BJ (cell line): ENCODE measurements at regions not wholly inside any gene's neighbourhood (a gene's known extent, or its start where the extent isn't known, plus 50 kb on each side); places are given as distances from the start of the nearest gene placed in this dataset.

Experiments used
- CTCF ChIA-PET: fragments of 350-600 bp; formaldehyde crosslinking; extraction: SDS; loops from one replicate; lab custom pipeline; 2021; ENCODE audit warnings: antibody characterized with exemption, inconsistent platforms; lab: Yijun Ruan, JAX
- POLR2A ChIA-PET: fragments of 300-600 bp; sonication (Branson Sonifier 250); formaldehyde crosslinking; extraction: SDS; loops from one replicate; lab custom pipeline; 2021; ENCODE audit warnings: antibody characterized with exemption; lab: Charles Lee
- DNase-seq: peaks from one replicate; pipeline ENCODE4 v3.0.0-alpha.2; 2011; ENCODE audit warnings: low read depth
- H3K27me3 ChIP-seq: 2 replicates; pipeline ENCODE4 v1.6.0; 2011; ENCODE audit warnings: low read length; ENCODE audit not compliant: control insufficient read depth, insufficient read depth
- H3K36me3 ChIP-seq: 2 replicates; pipeline ENCODE4 v1.5.1; 2011; ENCODE audit warnings: low read length; ENCODE audit not compliant: control insufficient read depth, insufficient read depth
- H3K4me3 ChIP-seq: 2 replicates; pipeline ENCODE4 v1.5.1; 2011; ENCODE audit warnings: low read depth, mild to moderate bottlenecking, control low read depth, low read length
- CTCF ChIP-seq: IDR thresholded peaks from 2 replicates; pipeline ENCODE4 v1.5.1; 2011; ENCODE audit warnings: low read depth, mild to moderate bottlenecking, control low read depth, inconsistent platforms, low read length, moderate library complexity; ENCODE audit not compliant: insufficient read depth

- ChIA-PET POLR2A (no interaction called here), CTCF (interaction anchor here (0.8 to 1.2 kb wide), 5 partner anchors 11 to 984 kb away, joined by 3 to 5 read pairs (median 4); no protein-coding TSS in a partner anchor)
- TF ChIP-seq CTCF, result no peak
- no peak for DNase-seq
- no peaks in the 10 kb centered on the region for H3K27me3 ChIP-seq
- no peaks in the 10 kb centered on the region for H3K36me3 ChIP-seq
- no peak overlapping the region for H3K4me3 ChIP-seq
Measured at GRCh38 chr10:78212786-78213175, 179.1 kb downstream of the RPS24 start.

- no peak for TF ChIP-seq CTCF
- CTCF ChIA-PET, result interaction anchor here (0.9 to 2.9 kb wide), 4 partner anchors 8 to 981 kb away, joined by 3 to 15 read pairs (median 4); no protein-coding TSS in a partner anchor
- POLR2A ChIA-PET, result no interaction called here
- Histone ChIP-seq H3K4me3 (no peak overlapping the region), H3K36me3 (no peaks in the 10 kb centered on the region), H3K27me3 (no peaks in the 10 kb centered on the region)
- no peak for DNase-seq
Measured at GRCh38 chr10:78214955-78215354, 181.3 kb downstream of the RPS24 start.

GRCh38 chr10:78215645-78216044 lies 182.0 kb downstream of the RPS24 start:
- peak; percentile 40 for DNase-seq
- ChIA-PET POLR2A (no interaction called here), CTCF (interaction anchor here (1.3 to 2.9 kb wide), 2 partner anchors 8 to 980 kb away, joined by 5 to 15 read pairs; no protein-coding TSS in a partner anchor)
- Histone ChIP-seq H3K36me3 (no peaks in the 10 kb centered on the region), H3K27me3 (no peaks in the 10 kb centered on the region), H3K4me3 (no peak overlapping the region)
- TF ChIP-seq CTCF, result no peak

- POLR2A ChIA-PET, result no interaction called here
Measured at GRCh38 chr10:78217336-78217735, 183.7 kb downstream of the RPS24 start.

More at GRCh38 chr10:78217336-78217735, 183.7 kb downstream of the RPS24 start:
- CTCF ChIA-PET, result interaction anchor here (1.0 to 3.0 kb wide), 4 partner anchors 10 to 978 kb away, joined by 4 to 15 read pairs (median 8); no protein-coding TSS in a partner anchor
- Histone ChIP-seq H3K36me3 (no peaks in the 10 kb centered on the region), H3K27me3 (no peaks in the 10 kb centered on the region), H3K4me3 (no peak overlapping the region)
- no peak for TF ChIP-seq CTCF
- no peak for DNase-seq
